NCI-H510A treated with DMSO at 0.1 percent for 48 hours (cell line): ENCODE measurements at regions not wholly inside any gene's neighbourhood (a gene's known extent, or its start where the extent isn't known, plus 50 kb on each side); places are given as distances from the start of the nearest gene placed in this dataset.

Experiments used
- DNase-seq: peaks from one replicate; lab custom pipeline; 2025; lab: John Stamatoyannopoulos, UW

DNA sequence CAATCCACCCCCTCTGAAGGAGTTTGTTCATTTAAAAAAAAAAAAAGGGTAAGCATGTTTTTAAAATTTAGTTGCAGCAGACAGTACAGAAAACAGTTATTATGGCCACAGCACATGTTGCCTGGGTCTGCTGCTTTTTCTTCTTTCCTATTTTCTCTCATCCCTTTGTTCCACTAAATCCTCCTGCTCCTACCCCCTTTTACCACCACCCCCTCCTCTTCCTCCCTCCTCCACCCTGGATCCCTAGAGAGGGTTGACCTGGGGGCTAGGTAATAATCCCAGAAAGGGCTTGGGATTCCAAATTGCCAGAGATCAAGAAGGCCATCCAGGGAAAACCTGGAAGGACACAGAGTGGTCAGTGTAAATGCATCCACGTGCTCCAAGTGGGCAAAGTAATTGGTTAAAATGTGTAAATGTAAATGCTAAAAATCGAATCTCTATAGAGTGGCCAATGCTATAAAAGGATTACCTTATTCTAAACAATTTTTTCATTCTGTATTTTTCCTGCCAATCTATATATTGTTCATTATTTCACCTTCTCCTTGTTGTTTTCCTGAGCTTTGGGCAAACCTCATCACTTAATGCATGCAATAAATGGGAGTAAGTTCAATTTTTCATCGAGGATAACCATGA is 89.0 kb upstream of the PIK3CG start:
- DNase-seq: no peak

DNA sequence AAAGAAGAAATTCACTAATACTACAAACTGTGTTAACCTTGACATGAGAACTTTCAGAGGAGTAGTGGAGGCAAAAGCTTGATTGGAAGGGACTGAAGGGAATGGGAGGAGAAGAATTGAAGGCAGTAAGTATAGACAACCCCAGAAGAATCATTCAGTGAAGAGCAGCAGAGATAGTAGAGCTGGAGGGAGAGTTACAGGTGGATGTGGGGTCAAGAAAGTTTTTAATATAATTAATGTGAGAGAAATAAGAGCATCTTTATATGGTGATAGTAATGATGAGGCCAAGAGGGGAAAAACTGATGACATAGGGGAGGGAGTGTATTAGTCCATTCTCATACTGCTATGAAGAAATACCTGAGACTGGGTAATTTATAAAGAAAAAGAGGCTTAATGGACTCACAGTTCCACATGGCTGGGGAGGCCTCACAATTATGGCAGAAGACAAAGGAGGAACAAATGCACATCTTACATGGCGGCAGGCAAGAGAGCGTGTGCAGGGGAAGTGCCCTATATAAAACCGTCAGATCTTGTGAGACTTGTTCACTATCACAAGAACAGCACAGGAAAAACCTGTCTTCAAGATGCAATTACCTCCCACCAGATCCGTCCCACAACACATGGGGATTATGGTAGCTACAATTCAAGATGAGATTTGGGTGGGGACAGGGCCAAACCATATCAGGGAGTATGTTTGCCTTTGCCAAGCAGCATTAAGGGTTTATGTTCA is 88.3 kb upstream of the PIK3CG start:
- no peak for DNase-seq

DNA sequence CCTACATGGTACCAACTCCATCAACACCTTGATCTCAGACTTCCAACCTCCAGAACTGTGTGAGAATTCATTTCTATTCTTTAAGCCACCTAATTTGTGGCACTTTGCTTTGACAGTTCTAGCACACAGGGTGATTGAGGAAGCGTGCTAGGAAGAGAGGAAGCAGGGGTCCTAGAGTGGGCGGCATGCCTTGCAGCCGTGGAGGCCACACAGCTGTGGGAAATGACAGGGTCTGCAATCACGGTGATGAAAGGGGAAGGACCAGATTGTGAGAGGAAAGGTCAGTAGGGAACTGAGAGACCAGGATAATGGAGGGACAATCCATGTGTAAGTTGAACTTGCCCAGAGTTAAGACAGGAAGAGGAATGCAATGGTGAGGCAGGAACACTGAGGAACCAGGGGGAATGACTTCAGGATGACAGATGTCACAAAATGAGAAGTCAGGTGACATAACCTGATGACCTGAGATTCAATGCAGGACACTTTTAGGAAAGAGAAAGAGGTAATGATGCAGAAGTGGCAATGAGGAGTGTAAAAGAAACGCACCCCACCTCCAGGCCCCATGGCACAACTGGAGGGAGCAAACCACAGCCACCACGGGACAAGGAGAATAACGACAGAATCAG is 87.3 kb upstream of the PIK3CG start:
- DNase-seq: no peak

DNA sequence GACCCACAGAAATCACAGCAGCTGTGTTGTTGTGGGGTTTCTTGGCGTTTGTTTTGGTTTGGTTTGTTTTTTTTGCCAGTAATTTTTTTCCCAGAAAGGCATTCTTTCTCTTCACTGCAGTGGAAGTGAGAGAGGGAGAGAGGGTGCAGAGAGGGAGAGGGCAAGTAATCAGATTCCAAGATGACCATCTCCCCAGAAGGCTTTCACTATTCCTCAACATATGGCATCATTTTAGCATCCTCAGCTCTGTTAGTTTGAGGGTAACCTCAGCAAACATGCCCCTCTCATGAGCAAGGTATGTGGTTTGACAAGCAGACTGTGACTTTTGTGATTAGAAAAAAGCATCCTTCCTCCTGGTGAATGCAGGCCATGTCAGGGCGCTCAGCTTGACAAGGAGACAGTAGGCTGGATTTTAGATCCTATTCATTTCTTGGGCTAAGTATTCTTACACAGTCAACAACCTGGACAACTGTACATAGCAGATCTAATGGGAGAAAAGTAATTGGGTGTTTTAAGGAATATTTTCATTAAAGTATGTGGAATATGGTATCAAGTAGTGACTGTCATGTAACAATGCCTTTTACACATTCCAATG is 86.3 kb upstream of the PIK3CG start:
- DNase-seq: no peak

DNA sequence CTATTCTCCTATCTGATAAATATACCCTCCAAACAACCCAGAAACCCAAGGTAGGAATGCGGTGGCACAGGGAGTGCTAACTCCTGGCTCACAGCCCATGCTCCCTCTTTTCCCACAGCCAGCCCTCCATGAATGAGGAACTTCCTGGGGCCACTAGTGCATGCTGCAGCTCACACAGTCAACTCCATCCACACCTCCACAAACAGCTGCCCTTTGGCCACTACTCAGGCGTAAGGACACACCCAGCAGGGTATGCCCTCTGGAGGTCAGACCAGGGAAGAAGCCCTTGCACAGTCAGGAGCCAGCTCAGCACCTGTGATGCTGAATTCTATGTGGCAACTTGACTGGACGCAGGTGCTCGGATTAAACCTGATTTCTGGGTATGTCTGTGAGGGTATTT is 85.2 kb upstream of the PIK3CG start:
- DNase-seq: no peak

DNA sequence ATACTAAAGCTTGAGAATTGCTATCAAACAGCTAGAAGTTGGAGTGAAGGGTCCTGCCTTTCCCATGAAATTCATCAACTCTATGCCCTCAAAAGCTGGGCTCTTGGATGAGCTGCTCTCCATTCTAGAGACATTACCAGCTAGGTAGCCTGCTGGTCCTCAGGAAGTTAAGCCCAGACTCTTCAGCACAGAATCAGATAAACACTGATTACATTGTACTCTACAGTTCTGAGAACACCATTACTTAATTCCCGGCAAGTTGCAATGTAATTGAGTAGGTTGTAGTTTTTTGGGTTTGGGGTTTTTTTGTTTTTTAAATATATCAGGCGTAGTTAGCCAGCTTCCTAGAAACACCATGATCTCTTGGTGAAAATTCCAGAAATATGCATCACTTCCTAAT is 84.1 kb upstream of the PIK3CG start:
- no peak for DNase-seq

DNA sequence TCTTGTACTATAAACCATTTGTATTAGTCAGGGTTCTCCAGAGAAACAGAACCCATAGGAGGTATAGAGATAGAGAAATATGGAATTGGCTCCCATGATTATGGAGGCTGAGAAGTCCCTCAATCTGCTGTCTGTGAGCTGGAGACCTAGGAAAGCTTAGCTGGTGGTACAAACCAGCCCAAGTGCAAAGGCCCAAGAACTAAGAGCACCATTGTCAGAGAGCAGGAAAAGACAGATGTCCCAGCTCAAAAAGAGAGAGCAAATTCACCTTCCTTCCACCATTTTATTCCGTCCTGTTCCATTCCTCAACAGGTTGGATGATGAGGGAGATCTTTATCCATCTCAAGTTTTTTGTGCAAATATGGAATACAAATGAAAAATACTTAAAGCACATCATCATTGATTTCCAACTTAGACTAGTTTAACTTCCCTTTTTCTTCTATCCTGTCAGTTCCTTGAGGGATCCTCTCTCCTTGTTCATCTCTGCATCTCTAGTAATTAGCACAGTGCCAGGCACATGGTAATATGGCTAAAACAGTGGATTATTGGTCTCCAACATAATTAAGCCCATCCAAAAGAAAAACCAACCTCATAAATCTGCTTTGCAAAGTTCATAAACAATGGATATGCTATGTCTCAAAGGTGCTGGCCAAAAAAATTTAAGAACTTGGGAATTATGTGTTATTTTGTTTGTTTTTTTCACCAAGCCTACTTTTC is 83.1 kb upstream of the PIK3CG start:
- no peak for DNase-seq

DNA sequence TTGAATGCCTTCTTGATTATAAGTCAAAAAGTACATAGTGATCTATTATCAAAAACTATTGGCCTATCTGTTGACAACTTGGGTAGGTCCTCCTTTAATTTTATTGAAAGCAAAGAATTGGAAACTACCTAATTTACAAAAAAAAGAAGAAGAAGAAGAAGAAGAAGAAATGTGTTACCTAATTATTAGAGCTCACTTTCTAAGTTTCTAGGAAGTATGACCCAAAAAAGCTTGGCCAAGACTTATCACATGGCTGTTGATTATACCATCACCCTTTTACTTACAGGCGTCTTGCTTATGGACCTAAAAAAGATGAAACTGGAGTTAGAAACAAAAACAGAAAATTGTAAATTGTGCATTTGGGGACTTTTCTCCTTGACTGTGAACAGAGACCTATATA is 81.8 kb upstream of the PIK3CG start:
- DNase-seq: no peak

DNA sequence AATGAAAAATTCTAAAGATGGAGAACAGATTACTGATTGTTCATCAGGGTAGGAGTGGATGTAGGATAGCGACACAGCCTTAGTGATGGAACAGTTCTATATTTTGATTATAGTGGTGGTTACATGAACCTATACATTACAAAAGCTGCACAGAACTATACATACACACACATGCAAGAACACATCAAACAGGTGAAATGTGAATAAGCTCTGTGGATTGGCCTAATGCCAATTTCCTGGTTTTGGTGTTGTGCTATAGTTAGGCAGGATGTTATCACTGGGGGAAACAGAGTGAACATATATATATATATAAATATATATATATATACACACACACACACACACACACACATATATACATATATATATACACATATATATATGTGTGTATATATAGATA is 76.4 kb upstream of the PIK3CG start:
- no peak for DNase-seq

DNA sequence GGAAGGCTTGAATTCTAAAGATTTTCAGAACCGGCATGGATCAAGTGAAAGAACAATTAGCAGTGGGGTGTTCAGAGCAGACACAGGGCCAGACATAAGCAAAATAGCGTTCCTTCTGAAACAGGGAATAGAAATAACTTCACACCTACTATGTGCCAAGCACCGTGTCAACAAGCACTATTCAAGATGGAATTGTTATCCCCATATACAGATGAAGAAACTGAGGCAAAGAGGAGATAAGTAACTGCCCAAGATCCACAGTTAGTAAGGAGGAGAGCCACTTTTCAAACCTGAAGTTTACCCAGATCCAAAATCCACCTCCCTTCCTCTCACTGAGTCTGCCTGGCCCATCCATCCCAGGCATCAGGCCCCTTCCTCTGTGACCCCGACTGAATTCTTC is 73.6 kb upstream of the PIK3CG start:
- DNase-seq: no peak

DNA sequence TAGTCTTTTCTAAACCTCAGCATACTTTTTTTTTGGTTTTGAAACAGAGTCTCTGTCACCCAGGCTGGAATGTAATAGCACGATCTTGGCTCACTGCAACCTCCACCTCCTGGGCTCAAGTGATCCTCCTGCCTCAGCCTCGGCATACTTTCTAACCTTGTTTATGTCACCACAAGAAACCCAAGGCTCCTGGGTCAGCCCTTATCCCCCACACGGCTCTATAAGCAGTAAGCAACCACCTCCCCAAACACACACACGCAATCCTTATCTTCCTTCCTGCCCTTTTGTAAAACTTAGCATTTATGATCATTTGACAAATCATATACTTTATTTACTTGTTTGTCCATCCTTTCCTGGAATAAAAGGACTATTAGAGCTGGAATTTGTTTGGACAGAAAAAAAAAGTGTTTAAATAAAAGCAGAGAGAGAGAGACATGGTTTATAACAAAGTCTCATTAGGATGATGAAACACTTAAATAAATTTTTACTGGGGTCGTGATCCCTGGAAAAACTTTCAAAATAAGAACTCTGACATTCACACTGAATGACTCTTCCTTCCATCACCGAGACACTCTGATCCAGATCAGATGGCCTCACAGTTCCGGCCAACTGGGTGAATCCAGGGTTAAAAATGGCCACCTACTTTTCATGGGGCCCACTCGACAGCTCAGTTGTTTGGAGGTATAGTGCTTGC is 72.7 kb upstream of the PIK3CG start:
- DNase-seq: no peak

DNA sequence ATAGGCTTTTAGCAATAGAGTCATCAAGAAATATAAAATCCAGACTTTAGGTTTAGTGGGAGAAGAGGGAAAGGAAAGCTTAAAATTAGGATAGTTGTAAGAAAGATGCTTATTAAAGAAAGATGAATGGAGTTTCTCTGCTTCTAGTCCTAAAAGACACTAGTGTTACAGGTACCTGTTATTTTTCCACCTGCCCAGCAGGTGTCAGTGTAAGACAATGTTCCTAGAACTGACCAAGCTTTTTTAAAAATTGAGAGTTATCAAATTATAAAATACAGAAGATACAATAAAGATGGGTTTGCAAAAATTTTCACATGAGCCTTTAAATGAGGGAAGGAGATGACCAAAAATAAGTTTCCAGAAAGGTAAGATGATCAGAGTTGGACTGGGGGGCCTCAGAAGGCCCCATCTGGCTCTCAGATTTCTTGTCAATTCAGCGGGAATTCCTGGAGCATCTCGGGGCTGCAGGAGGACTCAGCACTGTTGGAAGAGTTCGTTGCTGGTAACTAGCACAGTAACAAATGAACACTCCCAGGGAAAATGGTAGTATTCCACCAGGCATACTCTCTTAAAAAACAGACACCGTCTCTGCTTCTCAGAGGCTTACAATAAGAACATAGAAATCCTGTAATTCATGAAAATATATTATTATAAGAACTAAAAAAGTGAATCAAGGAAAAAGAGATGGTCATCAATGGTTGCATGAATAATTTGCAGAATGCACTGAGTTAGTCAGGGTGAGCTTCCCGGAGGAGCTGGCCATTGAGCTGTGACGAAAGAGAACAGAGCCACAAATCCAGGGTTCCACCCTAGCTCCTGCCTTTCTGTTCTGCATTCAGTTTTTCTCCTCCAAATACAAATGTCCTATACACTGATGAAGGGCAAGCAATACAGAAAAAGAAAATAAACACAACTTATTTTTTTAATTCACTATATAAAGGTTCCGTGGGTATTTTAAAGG is 71.8 kb upstream of the PIK3CG start:
- peak; percentile 22 for DNase-seq

DNA sequence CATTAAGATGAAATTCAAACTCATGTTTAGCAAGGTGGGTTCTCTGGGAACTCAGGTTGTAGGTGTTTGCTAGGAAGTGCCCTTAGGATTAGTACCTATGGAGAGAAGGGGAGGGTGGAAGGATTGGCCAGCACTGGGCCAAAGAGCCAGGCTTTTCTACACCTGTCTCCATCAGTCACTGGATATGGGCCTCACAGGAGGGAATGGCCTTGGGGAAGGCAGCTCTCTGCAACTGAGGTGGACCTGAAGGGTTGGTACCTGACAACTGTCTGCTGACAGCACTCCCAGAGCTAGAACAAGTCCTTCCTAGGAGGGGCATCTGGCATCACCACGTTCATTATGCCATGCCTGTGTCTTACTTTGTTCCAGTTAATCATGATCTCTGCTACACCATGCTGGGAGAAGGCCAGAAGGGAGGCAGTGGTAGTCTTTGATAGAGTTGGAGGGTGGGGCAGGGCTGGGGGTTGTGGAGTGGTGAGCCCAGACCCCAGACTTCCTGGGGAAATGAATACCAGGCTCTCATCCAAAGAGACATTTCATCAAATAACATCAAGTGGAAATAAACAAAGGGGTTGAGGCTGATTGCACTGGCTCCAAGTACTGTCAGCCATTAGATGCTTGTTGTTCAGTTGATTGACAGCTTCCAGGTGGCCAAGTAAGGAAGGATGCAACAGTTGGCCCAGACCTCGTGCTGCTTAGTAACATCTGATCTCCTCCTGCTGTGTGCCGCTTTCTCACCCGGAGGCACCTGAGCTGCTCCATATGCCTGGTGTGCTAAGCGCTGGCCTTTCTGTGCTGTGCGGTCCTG is 70.6 kb upstream of the PIK3CG start:
- no peak for DNase-seq

DNA sequence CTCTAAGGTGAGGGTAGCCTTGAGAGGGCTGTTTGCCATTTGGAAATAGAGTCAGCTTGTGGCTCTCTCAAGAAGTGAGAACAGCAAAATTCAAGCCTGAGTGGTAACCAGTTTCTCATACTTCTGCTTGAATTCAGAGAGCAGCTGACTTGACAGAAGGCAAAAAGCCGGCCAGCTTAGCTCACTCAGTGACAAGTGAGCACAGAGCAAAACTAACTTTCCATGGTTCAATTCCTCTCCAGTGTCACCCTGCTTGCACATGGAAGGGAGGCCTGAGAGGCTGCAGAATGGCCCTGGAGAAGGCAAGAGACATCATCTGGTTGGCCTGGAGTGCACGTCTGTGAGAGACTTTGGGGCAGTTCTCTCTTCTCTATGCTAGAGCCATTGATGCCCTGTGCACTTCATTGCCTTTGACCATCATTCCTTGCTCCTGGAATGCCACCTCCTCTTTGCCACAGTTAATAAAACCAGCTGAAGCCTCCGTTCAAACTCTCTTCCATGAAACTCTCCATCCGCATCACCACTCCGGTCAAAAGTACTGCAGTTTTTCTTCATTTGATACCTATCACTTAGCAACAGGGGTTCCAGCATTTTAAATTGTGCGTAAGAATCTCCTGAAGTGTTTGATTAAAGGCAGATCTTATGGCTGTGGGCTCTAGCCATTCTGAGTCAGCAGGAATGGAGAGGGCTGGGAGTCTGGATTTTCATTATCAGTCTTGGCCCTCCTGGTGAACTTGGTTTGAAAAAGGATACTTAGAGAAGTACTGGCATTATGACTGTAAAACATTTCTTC is 69.8 kb upstream of the PIK3CG start:
- no peak for DNase-seq

DNA sequence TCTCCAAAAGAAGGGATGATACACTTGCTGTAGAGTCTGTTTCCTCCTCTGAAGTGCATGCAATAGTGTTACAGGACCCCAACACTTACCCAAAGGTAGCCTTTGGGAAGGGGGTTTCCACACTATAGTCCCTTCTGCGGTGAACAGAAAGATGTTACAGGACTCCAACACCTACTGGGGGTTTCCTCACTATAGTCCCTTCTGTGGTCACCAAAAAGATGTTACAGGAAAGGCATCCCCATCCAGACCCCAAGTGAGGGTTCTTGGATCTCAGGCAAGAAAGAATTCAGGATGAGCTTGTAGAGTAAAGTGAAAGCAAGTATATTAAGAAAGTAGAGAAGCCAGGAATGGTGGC is 69.2 kb upstream of the PIK3CG start:
- no peak for DNase-seq

DNA sequence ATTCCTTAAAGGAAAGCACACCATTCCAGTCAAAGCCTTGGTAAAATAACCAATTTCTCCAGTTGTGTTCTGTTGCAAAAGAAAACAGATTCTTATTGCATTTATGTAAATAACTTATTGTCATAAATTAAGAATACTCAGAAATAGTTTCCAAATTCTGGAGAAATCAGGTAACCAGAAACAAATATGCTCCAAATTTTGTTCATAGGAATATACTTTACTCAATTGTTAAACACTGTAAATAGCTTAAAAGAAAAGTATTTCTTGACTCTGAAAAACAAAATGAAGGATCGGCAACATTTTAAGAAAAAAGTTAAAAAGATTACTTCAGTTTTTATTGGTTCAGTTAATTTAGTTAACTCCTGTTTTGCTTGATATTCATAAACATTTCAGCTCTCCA is 67.1 kb upstream of the PIK3CG start:
- DNase-seq: no peak

DNA sequence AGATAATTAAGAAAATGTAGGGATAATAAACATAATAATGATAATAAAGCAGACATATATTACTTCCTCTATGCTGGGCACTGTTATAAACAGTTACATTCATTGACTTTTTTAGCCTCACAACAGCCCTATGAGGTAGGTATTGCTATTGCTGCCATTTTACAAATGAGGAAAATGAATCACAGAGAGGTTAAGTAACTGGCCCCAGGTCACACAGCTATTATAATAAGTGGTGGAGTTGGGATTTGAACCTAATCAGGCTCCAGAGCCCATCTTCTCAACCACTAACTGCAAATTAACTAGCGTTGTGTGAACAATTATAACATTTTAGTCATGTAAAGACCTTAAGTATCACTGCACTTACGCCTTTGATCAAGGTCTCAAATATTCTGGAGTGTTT is 62.5 kb upstream of the PIK3CG start:
- no peak for DNase-seq

DNA sequence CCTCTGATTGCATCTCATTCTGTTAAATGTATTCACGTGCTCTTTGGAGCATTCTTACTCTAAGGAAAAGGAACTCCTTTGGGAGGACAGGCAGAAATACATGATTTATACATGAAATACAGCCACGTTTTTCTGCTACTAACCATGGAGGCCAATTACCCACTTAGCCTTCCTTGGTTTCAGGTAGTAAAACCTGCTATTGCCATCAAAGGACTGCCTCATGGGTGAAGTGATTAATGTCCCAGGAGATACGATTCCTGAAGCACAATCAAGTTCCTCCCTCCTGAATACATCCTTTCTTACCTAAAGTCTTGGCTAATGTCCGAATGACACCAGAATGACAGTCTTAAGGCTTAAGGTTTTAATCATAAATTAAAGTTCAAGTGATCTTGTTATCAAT is 58.5 kb upstream of the PIK3CG start:
- DNase-seq: no peak

DNA sequence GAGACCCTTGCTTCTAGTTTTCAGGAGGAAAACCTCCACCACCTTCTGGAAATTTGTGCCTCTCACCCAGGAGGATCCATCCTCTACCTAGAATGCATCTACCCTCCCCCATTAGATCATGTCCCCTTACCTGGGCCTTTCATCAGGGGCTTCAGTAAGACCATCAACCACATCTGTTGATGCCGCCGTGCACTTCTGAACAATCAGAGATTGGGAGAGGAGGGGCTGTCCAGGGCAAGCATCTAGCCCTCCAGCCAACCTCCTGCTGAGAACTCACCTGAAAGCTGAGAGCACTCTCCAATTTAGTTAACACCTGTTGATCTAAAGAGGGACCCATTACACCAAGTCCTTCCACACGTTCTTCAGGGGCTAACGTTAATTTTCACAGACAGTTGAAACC is 57.6 kb upstream of the PIK3CG start:
- DNase-seq: peak; percentile 31
